ENCODE measurements at regions not wholly inside any gene's neighbourhood (a gene's known extent, or its start where the extent isn't known, plus 50 kb on each side); places are given as distances from the start of the nearest gene placed in this dataset.

DNA sequence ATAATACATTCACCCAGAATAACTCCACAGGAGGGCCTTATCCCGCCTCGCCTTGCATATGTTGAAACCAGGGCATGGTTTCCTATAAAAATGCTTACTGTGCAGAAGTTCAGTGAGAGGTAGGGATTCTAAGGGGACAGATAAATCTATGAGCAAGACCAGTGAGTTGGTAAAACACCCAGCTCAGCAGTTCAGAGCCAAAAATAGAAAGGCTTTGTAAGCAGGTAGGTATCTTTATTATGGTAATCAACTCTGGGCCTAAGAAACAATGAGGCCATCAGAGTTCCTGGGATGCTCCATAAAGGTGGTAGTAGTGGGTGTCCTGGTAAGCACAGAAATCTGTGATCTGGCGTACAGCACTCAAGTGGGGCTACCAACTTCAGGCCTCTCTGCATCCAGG lies 549.4 kb upstream of the CDH5 start:
- TF ChIP-seq L3MBTL2 (conservative IDR thresholded peaks at IDR 0.05) (no peak), SP1 (IDR thresholded peaks at IDR 0.05) (no peak)

Measured in HEK293T (cell line).